ENCODE measurements at regions not wholly inside any gene's neighbourhood (a gene's known extent, or its start where the extent isn't known, plus 50 kb on each side); places are given as distances from the start of the nearest gene placed in this dataset.

- no peak for TF ChIP-seq CTCF (conservative IDR thresholded peaks at IDR 0.05)
- no peak for TF ChIP-seq ZFX (IDR thresholded peaks at IDR 0.05)
These were observed 185.2 kb upstream of the RPS6KA3 start for GRCh38 chrX:20451929-20452328.
